ENCODE measurements at regions not wholly inside any gene's neighbourhood (a gene's known extent, or its start where the extent isn't known, plus 50 kb on each side); places are given as distances from the start of the nearest gene placed in this dataset.

GRCh38 chr20:4585758-4586157 lies 100.5 kb upstream of the PRNP start:
- ChIA-PET CTCF (no interaction called here), POLR2A (no interaction called here)
- Histone ChIP-seq H3K4me1 (no peaks in the 10 kb centered on the region), H3K36me3 (ENCODE audit: control insufficient read depth, insufficient read depth, low read length) (no peaks in the 10 kb centered on the region), H3K4me3 (ENCODE audit: low read depth, low read length) (no peak overlapping the region), H3K9me3 (0 out of 2 replicates have a peak, but pooled peaks cover 3% of the 10 kb centered on the region), H3K27me3 (replicated peaks; ENCODE audit: control insufficient read depth, insufficient read depth, low read length) (no peaks in the 10 kb centered on the region)
- H3K9me3 Mint-ChIP-seq (ENCODE audit: unreplicated experiment), result no peaks in the 10 kb centered on the region
- H3K4me3 Mint-ChIP-seq (ENCODE audit: unreplicated experiment), result no peak overlapping the region
- H3K27ac Mint-ChIP-seq (ENCODE audit: unreplicated experiment), result no peak overlapping the region
- no TSS peak for BruUV-seq (replicated peaks)
- no peak for DNase-seq
- H3K27me3 Mint-ChIP-seq (ENCODE audit: insufficient read depth, unreplicated experiment), result peaks cover 7% of the 10 kb centered on the region
- H3K4me1 Mint-ChIP-seq (ENCODE audit: low read depth, unreplicated experiment), result no peaks in the 10 kb centered on the region
- no peak for TF ChIP-seq CTCF (IDR thresholded peaks at IDR 0.05; ENCODE audit: insufficient read depth in 1 of 2, low read depth in 1 of 2, low read length in 1 of 2, severe bottlenecking in 1 of 2, unreplicated experiment in 1 of 2)
- H3K36me3 Mint-ChIP-seq (ENCODE audit: insufficient read depth, unreplicated experiment), result no peaks in the 10 kb centered on the region
- intact Hi-C loops (cut with micrococcal nuclease; ENCODE audit: unreplicated experiment), result no loop called here

GRCh38 chr20:4585104-4585753 lies 101.0 kb upstream of the PRNP start:
- no TSS peak for BruUV-seq (replicated peaks)
- intact Hi-C loops (cut with micrococcal nuclease; ENCODE audit: unreplicated experiment), result no loop called here

GRCh38 chr20:4584510-4584909 lies 101.7 kb upstream of the PRNP start:
- H3K36me3 ChIP-seq (ENCODE audit: control insufficient read depth, insufficient read depth, low read length), result no peaks in the 10 kb centered on the region
- POLR2A ChIA-PET, result no interaction called here

More at GRCh38 chr20:4585104-4585753, 101.0 kb upstream of the PRNP start:
- no peak for DNase-seq
- H3K36me3 ChIP-seq (ENCODE audit: control insufficient read depth, insufficient read depth, low read length), result no peaks in the 10 kb centered on the region
- no peaks in the 10 kb centered on the region for H3K27me3 ChIP-seq (replicated peaks; ENCODE audit: control insufficient read depth, insufficient read depth, low read length)
- H3K4me3 ChIP-seq (ENCODE audit: low read depth, low read length), result no peak overlapping the region
- no peak for TF ChIP-seq CTCF (IDR thresholded peaks at IDR 0.05; ENCODE audit: insufficient read depth in 1 of 2, low read depth in 1 of 2, low read length in 1 of 2, severe bottlenecking in 1 of 2, unreplicated experiment in 1 of 2)
- H3K4me1 ChIP-seq, result no peaks in the 10 kb centered on the region
- peaks cover 7% of the 10 kb centered on the region for H3K27me3 Mint-ChIP-seq (ENCODE audit: insufficient read depth, unreplicated experiment)
- H3K9me3 Mint-ChIP-seq (ENCODE audit: unreplicated experiment), result no peaks in the 10 kb centered on the region
- H3K4me3 Mint-ChIP-seq (ENCODE audit: unreplicated experiment), result no peak overlapping the region
- 0 out of 2 replicates have a peak, but pooled peaks cover 3% of the 10 kb centered on the region for H3K9me3 ChIP-seq
- POLR2A ChIA-PET, result interaction anchor here (0.5 kb wide), 1 partner anchor 241 kb away, joined by 4 read pairs; no protein-coding TSS in a partner anchor
- H3K4me1 Mint-ChIP-seq (ENCODE audit: low read depth, unreplicated experiment), result no peaks in the 10 kb centered on the region
- CTCF ChIA-PET, result no interaction called here
- H3K36me3 Mint-ChIP-seq (ENCODE audit: insufficient read depth, unreplicated experiment), result no peaks in the 10 kb centered on the region
- no peak overlapping the region for H3K27ac Mint-ChIP-seq (ENCODE audit: unreplicated experiment)

More at GRCh38 chr20:4584510-4584909, 101.7 kb upstream of the PRNP start:
- H3K9me3 ChIP-seq, result 0 out of 2 replicates have a peak, but pooled peaks cover 3% of the 10 kb centered on the region
- Mint-ChIP-seq H3K9me3 (ENCODE audit: unreplicated experiment) (no peaks in the 10 kb centered on the region), H3K27ac (ENCODE audit: unreplicated experiment) (no peak overlapping the region), H3K4me1 (ENCODE audit: low read depth, unreplicated experiment) (no peaks in the 10 kb centered on the region), H3K4me3 (ENCODE audit: unreplicated experiment) (no peak overlapping the region), H3K27me3 (ENCODE audit: insufficient read depth, unreplicated experiment) (peaks cover 10% of the 10 kb centered on the region), H3K36me3 (ENCODE audit: insufficient read depth, unreplicated experiment) (no peaks in the 10 kb centered on the region)
- no peaks in the 10 kb centered on the region for H3K4me1 ChIP-seq
- H3K4me3 ChIP-seq (ENCODE audit: low read depth, low read length), result no peak overlapping the region
- no peak for TF ChIP-seq CTCF (IDR thresholded peaks at IDR 0.05; ENCODE audit: insufficient read depth in 1 of 2, low read depth in 1 of 2, low read length in 1 of 2, severe bottlenecking in 1 of 2, unreplicated experiment in 1 of 2)
- intact Hi-C loops (cut with micrococcal nuclease; ENCODE audit: unreplicated experiment), result no loop called here
- BruUV-seq (replicated peaks), result no TSS peak
- CTCF ChIA-PET, result no interaction called here
- H3K27me3 ChIP-seq (replicated peaks; ENCODE audit: control insufficient read depth, insufficient read depth, low read length), result no peaks in the 10 kb centered on the region
- no peak for DNase-seq

All from Caco-2 (cell line).